HEK293 (cell line): ENCODE measurements at regions not wholly inside any gene's neighbourhood (a gene's known extent, or its start where the extent isn't known, plus 50 kb on each side); places are given as distances from the start of the nearest gene placed in this dataset.

Experiments
- CTCF ChIA-PET: fragments of 350-600 bp; formaldehyde crosslinking; extraction: SDS; loops from one replicate; lab custom pipeline; 2021; ENCODE audit warnings: antibody characterized with exemption; lab: Yijun Ruan, JAX
- POLR2A ChIA-PET: fragments of 300-600 bp; formaldehyde crosslinking; extraction: SDS; loops from one replicate; lab custom pipeline; 2020; ENCODE audit warnings: antibody characterized with exemption, inconsistent platforms; lab: Yijun Ruan, JAX
- H3K27ac ChIP-seq: fragments of 200-500 bp; sonication (Bioruptor generic); 2 replicates; pipeline ENCODE4 v1.5.1; 2014; ENCODE audit warnings: low read depth, low read length, control low read depth, inconsistent platforms; ENCODE audit errors: extremely low read depth
- H3K36me3 ChIP-seq, 2 experiments: fragments of 200-500 bp in 1 of 2; sonication (Bioruptor generic) in 1 of 2; 1 replicate in 1 of 2; 2 replicates in 1 of 2; pipeline ENCODE4 v1.5.1; 2014 to 2017; ENCODE audit warnings: inconsistent platforms in 2 of 2, low read length in 2 of 2; ENCODE audit not compliant: control insufficient read depth in 2 of 2, insufficient read depth in 1 of 2
- H3K4me1 ChIP-seq: fragments of 200-500 bp; sonication (Bioruptor generic); 2 replicates; pipeline ENCODE4 v1.5.1; 2014; ENCODE audit warnings: mild to moderate bottlenecking, low read length, inconsistent platforms; ENCODE audit not compliant: control insufficient read depth, insufficient read depth
- H3K4me3 ChIP-seq: 2 replicates; pipeline ENCODE4 v1.5.1; 2011; ENCODE audit warnings: low read depth, mild to moderate bottlenecking, control low read depth, low read length, moderate library complexity
- H3K9me3 ChIP-seq: fragments of 200-500 bp; sonication (Bioruptor generic); 2 replicates; pipeline ENCODE4 v1.5.1; 2014; ENCODE audit warnings: low read depth, low read length, inconsistent platforms; ENCODE audit not compliant: control insufficient read depth, insufficient read depth
- KLF8 ChIP-seq: fragments of 450-650 bp; formaldehyde crosslinking; IDR thresholded peaks from 2 replicates; pipeline ENCODE4 v1.5.1; 2016; ENCODE audit warnings: missing biosample characterization, missing genetic modification characterization
- MZF1 ChIP-seq: fragments of 450-650 bp; formaldehyde crosslinking; IDR thresholded peaks from 2 replicates; pipeline ENCODE4 v1.5.1; 2017; ENCODE audit warnings: missing biosample characterization, missing genetic modification characterization, borderline replicate concordance
- REPIN1 ChIP-seq: fragments of 450-650 bp; formaldehyde crosslinking; IDR thresholded peaks from 2 replicates; pipeline ENCODE4 v1.5.1; 2017; ENCODE audit warnings: missing biosample characterization, missing genetic modification characterization, low read depth
- ZBTB20 ChIP-seq: fragments of 450-650 bp; formaldehyde crosslinking; IDR thresholded peaks from 2 replicates; pipeline ENCODE4 v1.5.1; 2016; ENCODE audit warnings: missing biosample characterization, missing genetic modification characterization
- ZEB2 ChIP-seq: fragments of 450-650 bp; formaldehyde crosslinking; IDR thresholded peaks from 2 replicates; pipeline ENCODE4 v1.5.1; 2016; ENCODE audit warnings: missing biosample characterization, missing genetic modification characterization
- ZNF114 ChIP-seq: fragments of 450-650 bp; formaldehyde crosslinking; IDR thresholded peaks from 2 replicates; pipeline ENCODE4 v1.5.0; 2017; ENCODE audit warnings: missing biosample characterization, missing genetic modification characterization
- ZNF138 ChIP-seq: fragments of 450-650 bp; formaldehyde crosslinking; IDR thresholded peaks from 2 replicates; pipeline ENCODE4 v1.5.1; 2016; ENCODE audit warnings: missing biosample characterization, missing genetic modification characterization, borderline replicate concordance
- ZNF221 ChIP-seq: fragments of 450-650 bp; formaldehyde crosslinking; IDR thresholded peaks from 2 replicates; pipeline ENCODE4 v1.5.1; 2017; ENCODE audit warnings: missing biosample characterization, missing genetic modification characterization, borderline replicate concordance
- ZNF394 ChIP-seq: fragments of 450-650 bp; formaldehyde crosslinking; IDR thresholded peaks from 2 replicates; pipeline ENCODE4 v1.5.1; 2016; ENCODE audit warnings: missing biosample characterization, missing genetic modification characterization, mild to moderate bottlenecking, moderate library complexity, borderline replicate concordance
- ZNF426 ChIP-seq: fragments of 450-650 bp; formaldehyde crosslinking; IDR thresholded peaks from 2 replicates; pipeline ENCODE4 v1.5.1; 2017; ENCODE audit warnings: missing biosample characterization, missing genetic modification characterization, mild to moderate bottlenecking, inconsistent platforms, moderate library complexity
- ZNF48 ChIP-seq: fragments of 450-650 bp; formaldehyde crosslinking; IDR thresholded peaks from 2 replicates; pipeline ENCODE4 v1.5.1; 2016; ENCODE audit warnings: missing biosample characterization, missing genetic modification characterization
- ZNF510 ChIP-seq: fragments of 450-650 bp; formaldehyde crosslinking; IDR thresholded peaks from 2 replicates; pipeline ENCODE4 v1.5.1; 2018; ENCODE audit warnings: mild to moderate bottlenecking, missing genetic modification characterization, missing biosample characterization; ENCODE audit not compliant: insufficient replicate concordance
- ZNF558 ChIP-seq: fragments of 450-650 bp; formaldehyde crosslinking; IDR thresholded peaks from 2 replicates; pipeline ENCODE4 v1.5.1; 2016; ENCODE audit warnings: missing biosample characterization, missing genetic modification characterization
- ZNF561 ChIP-seq: fragments of 450-650 bp; IDR thresholded peaks from 2 replicates; pipeline ENCODE4 v1.5.1; 2018; ENCODE audit warnings: missing biosample characterization, missing genetic modification characterization, borderline replicate concordance
- ZNF623 ChIP-seq: fragments of 450-650 bp; formaldehyde crosslinking; IDR thresholded peaks from 2 replicates; pipeline ENCODE4 v1.5.1; 2016; ENCODE audit warnings: missing biosample characterization, missing genetic modification characterization
- ZNF660 ChIP-seq: fragments of 450-650 bp; IDR thresholded peaks from 2 replicates; pipeline ENCODE4 v1.5.1; 2018; ENCODE audit warnings: missing biosample characterization, mild to moderate bottlenecking, missing genetic modification characterization
- ZNF747 ChIP-seq: fragments of 450-650 bp; formaldehyde crosslinking; IDR thresholded peaks from 2 replicates; pipeline ENCODE4 v1.5.1; 2016; ENCODE audit warnings: missing biosample characterization, missing genetic modification characterization
- ZNF843 ChIP-seq: fragments of 450-650 bp; formaldehyde crosslinking; IDR thresholded peaks from 2 replicates; pipeline ENCODE4 v1.5.1; 2016; ENCODE audit warnings: missing biosample characterization, missing genetic modification characterization
- TF ChIP-seq, protein P1 (sequence below): fragments of 450-650 bp; formaldehyde crosslinking; conservative IDR thresholded peaks from 2 replicates; pipeline ENCODE4 v1.5.1; 2016; ENCODE audit warnings: low read depth, missing biosample characterization, missing genetic modification characterization
- TF ChIP-seq, protein P2 (sequence below): fragments of 450-650 bp; formaldehyde crosslinking; IDR thresholded peaks from 2 replicates; pipeline ENCODE4 v1.5.1; 2016; ENCODE audit warnings: missing biosample characterization, missing genetic modification characterization
- TF ChIP-seq, protein P3 (sequence below): fragments of 450-650 bp; IDR thresholded peaks from 2 replicates; pipeline ENCODE4 v1.5.1; 2018; ENCODE audit warnings: missing biosample characterization, missing genetic modification characterization

DNA sequence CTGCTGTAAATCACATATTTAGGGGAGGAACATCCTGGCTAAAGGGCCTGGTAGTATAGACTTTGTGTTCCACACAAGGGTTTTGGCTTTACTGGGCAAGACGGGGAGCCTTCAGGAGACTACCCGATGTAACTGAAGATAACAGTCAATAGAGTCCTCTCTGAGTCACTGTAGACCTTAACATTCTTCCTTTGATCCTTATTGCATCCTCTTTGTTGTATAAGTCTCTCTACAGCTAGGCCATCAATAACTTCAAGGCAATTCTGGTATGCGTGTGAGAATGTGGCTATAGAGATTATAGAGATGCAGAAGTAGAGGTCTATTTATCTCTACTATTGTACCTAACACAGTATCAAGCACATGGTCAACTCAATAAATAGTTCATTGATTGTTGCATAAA lies 67.3 kb upstream of the STK32A start:
- no peaks in the 10 kb centered on the region for H3K36me3 ChIP-seq
- no peak overlapping the region for H3K27ac ChIP-seq
- no peaks in the 10 kb centered on the region for H3K4me1 ChIP-seq
- no peaks in the 10 kb centered on the region for H3K9me3 ChIP-seq
- ChIA-PET POLR2A (no interaction called here), CTCF (no interaction called here)
- H3K4me3 ChIP-seq, result no peak overlapping the region
- TF ChIP-seq ZNF561 (tag by site-specific recombination), result no peak

DNA sequence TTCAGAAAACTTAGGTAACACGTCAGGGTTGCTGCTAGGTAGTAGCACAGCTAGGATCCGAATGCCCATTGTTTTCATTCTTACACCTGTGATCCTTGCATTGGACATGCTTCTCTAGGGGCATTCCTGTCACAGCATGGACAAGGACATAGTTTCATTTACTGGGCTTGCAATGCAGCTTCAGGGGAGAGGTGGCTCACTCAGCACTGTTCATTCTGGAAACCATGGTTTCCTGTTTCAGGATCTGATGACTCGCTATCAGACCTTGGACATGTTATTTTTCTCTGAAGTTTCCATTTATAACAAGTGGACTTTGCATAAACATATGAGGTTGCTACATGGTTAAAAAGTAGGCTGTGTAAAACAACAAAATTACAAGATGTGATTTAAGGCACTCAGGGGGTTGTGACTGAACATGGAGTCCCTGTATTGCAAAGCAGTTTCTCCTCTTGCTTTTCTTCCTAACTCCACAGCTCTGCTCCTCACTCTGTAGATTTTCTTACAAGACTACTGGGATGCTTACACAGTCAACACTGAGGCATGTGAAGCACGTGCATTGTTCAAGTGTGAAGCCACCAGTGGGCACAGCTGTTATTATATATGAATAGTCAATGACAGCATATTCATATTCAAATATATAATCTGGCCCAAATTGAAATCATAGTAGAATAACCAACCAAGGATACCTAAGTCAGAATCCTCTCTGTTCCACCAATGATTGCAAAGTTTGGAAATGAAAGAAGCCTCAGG lies 66.1 kb upstream of the STK32A start:
- no peaks in the 10 kb centered on the region for H3K4me1 ChIP-seq
- no peaks in the 10 kb centered on the region for H3K36me3 ChIP-seq
- CTCF ChIA-PET, result interaction anchor here (1.4 kb wide), 2 partner anchors 20 to 70 kb away, joined by 4 to 5 read pairs; no protein-coding TSS in a partner anchor
- POLR2A ChIA-PET, result no interaction called here
- H3K27ac ChIP-seq, result no peak overlapping the region
- H3K4me3 ChIP-seq, result no peak overlapping the region
- no peaks in the 10 kb centered on the region for H3K9me3 ChIP-seq
- TF ChIP-seq, protein P1, sequence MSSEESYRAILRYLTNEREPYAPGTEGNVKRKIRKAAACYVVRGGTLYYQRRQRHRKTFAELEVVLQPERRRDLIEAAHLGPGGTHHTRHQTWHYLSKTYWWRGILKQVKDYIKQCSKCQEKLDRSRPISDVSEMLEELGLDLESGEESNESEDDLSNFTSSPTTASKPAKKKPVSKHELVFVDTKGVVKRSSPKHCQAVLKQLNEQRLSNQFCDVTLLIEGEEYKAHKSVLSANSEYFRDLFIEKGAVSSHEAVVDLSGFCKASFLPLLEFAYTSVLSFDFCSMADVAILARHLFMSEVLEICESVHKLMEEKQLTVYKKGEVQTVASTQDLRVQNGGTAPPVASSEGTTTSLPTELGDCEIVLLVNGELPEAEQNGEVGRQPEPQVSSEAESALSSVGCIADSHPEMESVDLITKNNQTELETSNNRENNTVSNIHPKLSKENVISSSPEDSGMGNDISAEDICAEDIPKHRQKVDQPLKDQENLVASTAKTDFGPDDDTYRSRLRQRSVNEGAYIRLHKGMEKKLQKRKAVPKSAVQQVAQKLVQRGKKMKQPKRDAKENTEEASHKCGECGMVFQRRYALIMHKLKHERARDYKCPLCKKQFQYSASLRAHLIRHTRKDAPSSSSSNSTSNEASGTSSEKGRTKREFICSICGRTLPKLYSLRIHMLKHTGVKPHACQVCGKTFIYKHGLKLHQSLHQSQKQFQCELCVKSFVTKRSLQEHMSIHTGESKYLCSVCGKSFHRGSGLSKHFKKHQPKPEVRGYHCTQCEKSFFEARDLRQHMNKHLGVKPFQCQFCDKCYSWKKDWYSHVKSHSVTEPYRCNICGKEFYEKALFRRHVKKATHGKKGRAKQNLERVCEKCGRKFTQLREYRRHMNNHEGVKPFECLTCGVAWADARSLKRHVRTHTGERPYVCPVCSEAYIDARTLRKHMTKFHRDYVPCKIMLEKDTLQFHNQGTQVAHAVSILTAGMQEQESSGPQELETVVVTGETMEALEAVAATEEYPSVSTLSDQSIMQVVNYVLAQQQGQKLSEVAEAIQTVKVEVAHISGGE, result no peak
- TF ChIP-seq ZNF426 (tag by site-specific recombination) (no peak), ZNF114 (no peak)
- TF ChIP-seq, all 188 proteins: peak for 0

DNA sequence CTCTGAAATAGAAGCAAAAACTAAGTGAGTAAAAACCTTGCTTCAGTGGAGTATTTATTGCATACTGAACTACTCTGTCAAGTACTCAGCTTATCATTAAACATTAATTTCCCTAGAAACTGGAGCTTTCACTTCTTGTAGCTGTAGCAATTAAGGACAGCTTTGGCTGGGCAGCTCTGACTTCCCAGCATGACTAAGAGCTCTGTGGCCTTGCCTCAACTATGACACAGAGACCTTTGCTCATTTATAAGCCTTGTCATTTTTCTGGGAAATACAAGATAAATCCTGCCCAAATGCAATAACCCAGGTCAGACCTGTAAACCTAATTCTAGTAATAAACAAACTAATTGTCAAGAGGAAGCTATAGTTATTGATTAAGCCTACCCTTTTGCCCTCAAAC lies 65.4 kb upstream of the STK32A start:
- CTCF ChIA-PET, result interaction anchor here (1.4 kb wide), 2 partner anchors 19 to 71 kb away, joined by 4 to 5 read pairs; no protein-coding TSS in a partner anchor
- no peak for TF ChIP-seq REPIN1 (tag by site-specific recombination)
- TF ChIP-seq ZNF394 (tag by site-specific recombination), result no peak
- no peak for TF ChIP-seq ZNF660 (tag by site-specific recombination)
- no peak for TF ChIP-seq ZNF747 (tag by site-specific recombination)
- TF ChIP-seq, all 188 proteins: peak for 0
- no peaks in the 10 kb centered on the region for H3K4me1 ChIP-seq
- H3K27ac ChIP-seq, result no peak overlapping the region
- POLR2A ChIA-PET, result no interaction called here
- no peaks in the 10 kb centered on the region for H3K9me3 ChIP-seq
- H3K4me3 ChIP-seq, result no peak overlapping the region
- no peaks in the 10 kb centered on the region for H3K36me3 ChIP-seq

DNA sequence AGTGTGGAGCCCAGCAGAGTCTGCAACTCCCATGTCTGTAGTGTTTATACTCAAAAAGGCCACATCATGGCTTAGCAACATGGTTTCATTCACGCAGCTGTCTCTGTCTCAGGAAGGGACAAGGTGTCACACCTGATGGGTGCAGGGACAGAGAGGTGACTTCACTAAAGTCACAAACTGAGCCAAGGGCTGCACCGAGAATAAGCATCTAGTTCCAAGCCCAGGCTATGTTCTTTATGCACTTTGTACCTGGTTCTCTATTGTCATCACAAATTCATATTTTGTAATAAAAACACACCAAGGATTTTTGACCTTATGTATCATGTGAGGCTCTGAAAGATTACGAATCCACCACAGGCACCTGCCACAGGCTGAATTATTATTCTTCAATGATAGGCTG lies 64.9 kb upstream of the STK32A start:
- ChIA-PET CTCF (interaction anchor here (1.4 kb wide), 2 partner anchors 19 to 71 kb away, joined by 4 to 5 read pairs; no protein-coding TSS in a partner anchor), POLR2A (no interaction called here)
- no peaks in the 10 kb centered on the region for H3K9me3 ChIP-seq
- no peak for TF ChIP-seq ZBTB20
- TF ChIP-seq KLF8, result no peak
- TF ChIP-seq, protein P2, sequence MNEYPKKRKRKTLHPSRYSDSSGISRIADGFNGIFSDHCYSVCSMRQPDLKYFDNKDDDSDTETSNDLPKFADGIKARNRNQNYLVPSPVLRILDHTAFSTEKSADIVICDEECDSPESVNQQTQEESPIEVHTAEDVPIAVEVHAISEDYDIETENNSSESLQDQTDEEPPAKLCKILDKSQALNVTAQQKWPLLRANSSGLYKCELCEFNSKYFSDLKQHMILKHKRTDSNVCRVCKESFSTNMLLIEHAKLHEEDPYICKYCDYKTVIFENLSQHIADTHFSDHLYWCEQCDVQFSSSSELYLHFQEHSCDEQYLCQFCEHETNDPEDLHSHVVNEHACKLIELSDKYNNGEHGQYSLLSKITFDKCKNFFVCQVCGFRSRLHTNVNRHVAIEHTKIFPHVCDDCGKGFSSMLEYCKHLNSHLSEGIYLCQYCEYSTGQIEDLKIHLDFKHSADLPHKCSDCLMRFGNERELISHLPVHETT (tag by site-specific recombination), result no peak
- TF ChIP-seq MZF1 (tag by site-specific recombination), result no peak
- TF ChIP-seq ZNF138 (tag by site-specific recombination), result no peak
- TF ChIP-seq ZEB2 (tag by site-specific recombination), result no peak
- no peak for TF ChIP-seq ZNF48 (tag by site-specific recombination)
- TF ChIP-seq ZNF221 (tag by site-specific recombination), result no peak
- TF ChIP-seq ZNF558 (tag by site-specific recombination), result no peak
- TF ChIP-seq ZNF623 (tag by site-specific recombination), result no peak
- no peak for TF ChIP-seq ZNF843 (tag by site-specific recombination)
- TF ChIP-seq ZNF510, result no peak
- TF ChIP-seq, protein P3, sequence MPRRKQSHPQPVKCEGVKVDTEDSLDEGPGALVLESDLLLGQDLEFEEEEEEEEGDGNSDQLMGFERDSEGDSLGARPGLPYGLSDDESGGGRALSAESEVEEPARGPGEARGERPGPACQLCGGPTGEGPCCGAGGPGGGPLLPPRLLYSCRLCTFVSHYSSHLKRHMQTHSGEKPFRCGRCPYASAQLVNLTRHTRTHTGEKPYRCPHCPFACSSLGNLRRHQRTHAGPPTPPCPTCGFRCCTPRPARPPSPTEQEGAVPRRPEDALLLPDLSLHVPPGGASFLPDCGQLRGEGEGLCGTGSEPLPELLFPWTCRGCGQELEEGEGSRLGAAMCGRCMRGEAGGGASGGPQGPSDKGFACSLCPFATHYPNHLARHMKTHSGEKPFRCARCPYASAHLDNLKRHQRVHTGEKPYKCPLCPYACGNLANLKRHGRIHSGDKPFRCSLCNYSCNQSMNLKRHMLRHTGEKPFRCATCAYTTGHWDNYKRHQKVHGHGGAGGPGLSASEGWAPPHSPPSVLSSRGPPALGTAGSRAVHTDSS (tag by site-specific recombination), result no peak

More for the DNA sequence above, 64.9 kb upstream of the STK32A start:
- no peaks in the 10 kb centered on the region for H3K36me3 ChIP-seq
- no peaks in the 10 kb centered on the region for H3K4me1 ChIP-seq
- H3K27ac ChIP-seq, result no peak overlapping the region
- no peak overlapping the region for H3K4me3 ChIP-seq
